HEK293 (cell line): ENCODE measurements at regions not wholly inside any gene's neighbourhood (a gene's known extent, or its start where the extent isn't known, plus 50 kb on each side); places are given as distances from the start of the nearest gene placed in this dataset.

Source experiments
- CTCF ChIA-PET: fragments of 350-600 bp; formaldehyde crosslinking; extraction: SDS; loops from one replicate; lab custom pipeline; 2021; ENCODE audit warnings: antibody characterized with exemption; lab: Yijun Ruan, JAX
- POLR2A ChIA-PET: fragments of 300-600 bp; formaldehyde crosslinking; extraction: SDS; loops from one replicate; lab custom pipeline; 2020; ENCODE audit warnings: antibody characterized with exemption, inconsistent platforms; lab: Yijun Ruan, JAX
- H3K27ac ChIP-seq: fragments of 200-500 bp; sonication (Bioruptor generic); 2 replicates; pipeline ENCODE4 v1.5.1; 2014; ENCODE audit warnings: low read depth, low read length, control low read depth, inconsistent platforms; ENCODE audit errors: extremely low read depth
- H3K36me3 ChIP-seq, 2 experiments: fragments of 200-500 bp in 1 of 2; sonication (Bioruptor generic) in 1 of 2; 1 replicate in 1 of 2; 2 replicates in 1 of 2; pipeline ENCODE4 v1.5.1; 2014 to 2017; ENCODE audit warnings: inconsistent platforms in 2 of 2, low read length in 2 of 2; ENCODE audit not compliant: control insufficient read depth in 2 of 2, insufficient read depth in 1 of 2
- H3K4me1 ChIP-seq: fragments of 200-500 bp; sonication (Bioruptor generic); 2 replicates; pipeline ENCODE4 v1.5.1; 2014; ENCODE audit warnings: mild to moderate bottlenecking, low read length, inconsistent platforms; ENCODE audit not compliant: control insufficient read depth, insufficient read depth
- H3K4me3 ChIP-seq: 2 replicates; pipeline ENCODE4 v1.5.1; 2011; ENCODE audit warnings: low read depth, mild to moderate bottlenecking, control low read depth, low read length, moderate library complexity
- H3K9me3 ChIP-seq: fragments of 200-500 bp; sonication (Bioruptor generic); 2 replicates; pipeline ENCODE4 v1.5.1; 2014; ENCODE audit warnings: low read depth, low read length, inconsistent platforms; ENCODE audit not compliant: control insufficient read depth, insufficient read depth
- HOXA7 ChIP-seq: sonication (generic); formaldehyde crosslinking; IDR thresholded peaks from 2 replicates; pipeline ENCODE4 v1.8.1; 2022; ENCODE audit warnings: missing genetic modification reagents, borderline replicate concordance
- INSM2 ChIP-seq: fragments of 450-650 bp; formaldehyde crosslinking; IDR thresholded peaks from 2 replicates; pipeline ENCODE4 v1.5.1; 2016; ENCODE audit warnings: missing biosample characterization, missing genetic modification characterization
- KLF17 ChIP-seq: fragments of 450-650 bp; formaldehyde crosslinking; IDR thresholded peaks from 2 replicates; pipeline ENCODE4 v1.5.1; 2016; ENCODE audit warnings: missing biosample characterization, missing genetic modification characterization
- PBX3 ChIP-seq: sonication (generic); formaldehyde crosslinking; IDR thresholded peaks from 2 replicates; pipeline ENCODE4 v1.8.1; 2022; ENCODE audit warnings: mild to moderate bottlenecking, moderate library complexity, missing genetic modification reagents
- PRDM10 ChIP-seq: fragments of 450-650 bp; formaldehyde crosslinking; IDR thresholded peaks from 2 replicates; pipeline ENCODE4 v1.5.1; 2016; ENCODE audit warnings: missing biosample characterization, missing genetic modification characterization
- ZFP41 ChIP-seq: fragments of 450-650 bp; formaldehyde crosslinking; IDR thresholded peaks from 2 replicates; pipeline ENCODE4 v1.5.1; 2016; ENCODE audit warnings: missing biosample characterization, missing genetic modification characterization, borderline replicate concordance
- ZNF138 ChIP-seq: fragments of 450-650 bp; formaldehyde crosslinking; IDR thresholded peaks from 2 replicates; pipeline ENCODE4 v1.5.1; 2016; ENCODE audit warnings: missing biosample characterization, missing genetic modification characterization, borderline replicate concordance
- ZNF23 ChIP-seq: fragments of 450-650 bp; formaldehyde crosslinking; IDR thresholded peaks from 2 replicates; pipeline ENCODE4 v1.5.1; 2016; ENCODE audit warnings: missing biosample characterization, missing genetic modification characterization, borderline replicate concordance
- ZNF518A ChIP-seq: fragments of 450-650 bp; formaldehyde crosslinking; conservative IDR thresholded peaks from 2 replicates; pipeline ENCODE4 v1.5.1; 2016; ENCODE audit warnings: low read depth, missing biosample characterization, missing genetic modification characterization
- ZNF555 ChIP-seq: fragments of 450-650 bp; formaldehyde crosslinking; conservative IDR thresholded peaks from 2 replicates; pipeline ENCODE4 v1.5.1; 2017; ENCODE audit warnings: missing biosample characterization, mild to moderate bottlenecking, missing genetic modification characterization, inconsistent platforms
- ZNF626 ChIP-seq: fragments of 450-650 bp; sonication (Bioruptor Pico); formaldehyde crosslinking; IDR thresholded peaks from 2 replicates; pipeline ENCODE4 v1.5.1; 2018; ENCODE audit warnings: missing biosample characterization, missing genetic modification characterization, inconsistent platforms
- ZNF76 ChIP-seq: fragments of 450-650 bp; formaldehyde crosslinking; IDR thresholded peaks from 2 replicates; pipeline ENCODE4; 2016; ENCODE audit warnings: low read depth, missing biosample characterization, missing genetic modification characterization, borderline replicate concordance

- TF ChIP-seq INSM2, result no peak
Observed at GRCh38 chr18:68440433-68440832, 274.5 kb downstream of the TMX3 start (continued).

- ChIA-PET CTCF (no interaction called here), POLR2A (no interaction called here)
- H3K4me1 ChIP-seq, result no peaks in the 10 kb centered on the region
- H3K36me3 ChIP-seq, result no peaks in the 10 kb centered on the region
- H3K27ac ChIP-seq, result no peak overlapping the region
- H3K9me3 ChIP-seq, result no peaks in the 10 kb centered on the region
- TF ChIP-seq ZNF76 (tag by site-specific recombination) (no peak), ZNF555 (tag by site-specific recombination) (no peak), PRDM10 (no peak), HOXA7 (CRISPR knock-in tag) (no peak)
- no peak overlapping the region for H3K4me3 ChIP-seq
Observed at GRCh38 chr18:68439642-68440041, 275.3 kb downstream of the TMX3 start.

- TF ChIP-seq PBX3 (CRISPR knock-in tag) (no peak), ZNF626 (tag by site-specific recombination) (no peak), ZNF23 (tag by site-specific recombination) (no peak), ZNF138 (tag by site-specific recombination) (no peak), ZFP41 (tag by site-specific recombination) (no peak), ZNF518A (no peak), KLF17 (no peak)
- Histone ChIP-seq H3K36me3 (no peaks in the 10 kb centered on the region), H3K4me1 (no peaks in the 10 kb centered on the region), H3K9me3 (no peaks in the 10 kb centered on the region), H3K27ac (no peak overlapping the region), H3K4me3 (no peak overlapping the region)
- POLR2A ChIA-PET, result no interaction called here
- CTCF ChIA-PET, result no interaction called here
Observed at GRCh38 chr18:68438983-68439382, 275.9 kb downstream of the TMX3 start.
